Hepatocyte (in vitro differentiated cells): ENCODE measurements at regions not wholly inside any gene's neighbourhood (a gene's known extent, or its start where the extent isn't known, plus 50 kb on each side); places are given as distances from the start of the nearest gene placed in this dataset.

Experiments
- CTCF ChIP-seq: fragments of 200-600 bp; sonication (generic); IDR thresholded peaks from 2 replicates; pipeline ENCODE4 v1.5.1; 2016; ENCODE audit warnings: antibody characterized with exemption, mild to moderate bottlenecking; ENCODE audit not compliant: poor library complexity
- EZH2 ChIP-seq: fragments of 200-600 bp; sonication (generic); IDR thresholded peaks from 2 replicates; pipeline ENCODE4 v1.6.1; 2016; ENCODE audit warnings: antibody characterized with exemption, mild to moderate bottlenecking, borderline replicate concordance
- EZH2phosphoT487 ChIP-seq: fragments of 200-600 bp; sonication (generic); IDR thresholded peaks from one replicate; pipeline ENCODE4 v1.6.1; 2018; ENCODE audit warnings: antibody characterized with exemption, mild to moderate bottlenecking, low read depth, moderate library complexity; ENCODE audit not compliant: unreplicated experiment, severe bottlenecking

GRCh38 chrX:101764538-101764937 is 104.9 kb upstream of the ARMCX2 start:
- TF ChIP-seq CTCF = no peak
- TF ChIP-seq EZH2 = no peak
- no peak for TF ChIP-seq EZH2phosphoT487
